HCT116 (cell line): ENCODE measurements at regions not wholly inside any gene's neighbourhood (a gene's known extent, or its start where the extent isn't known, plus 50 kb on each side); places are given as distances from the start of the nearest gene placed in this dataset.

ENCODE experiments used
- ATAC-seq: fragments of 200-7000 bp; cut with Tn5 transposase; 2 replicates; pipeline ENCODE4 v1.9.1; 2020; ENCODE audit warnings: mild to moderate bottlenecking, moderate library complexity
- BruUV-seq: library from RNA; stranded (reverse); fragments of 400-500 nt; replicated peaks from 2 replicates; lab custom pipeline; 2021; lab: Mats Ljungman, UMichigan
- CTCF ChIA-PET: fragments of 300-600 bp; sonication (Branson Sonifier 250); formaldehyde crosslinking; loops from one replicate; lab custom pipeline; 2021; ENCODE audit warnings: antibody characterized with exemption; lab: Charles Lee
- POLR2A ChIA-PET: fragments of 300-600, 350-600 bp; sonication (Branson Sonifier 250); formaldehyde crosslinking; loops from one replicate; lab custom pipeline; 2021; ENCODE audit warnings: antibody characterized with exemption; lab: Charles Lee
- RAD21 ChIA-PET, 2 experiments: fragments of 300-600 bp; sonication (Branson Sonifier 250); formaldehyde crosslinking; loops; one replicate each; lab custom pipeline; 2023; ENCODE audit warnings: low total read pairs in 2 of 2; ENCODE audit not compliant: uncharacterized antibody in 2 of 2, unreplicated experiment in 2 of 2, low non-redundant PET in 1 of 2; lab: Charles Lee
- DNase-seq: peaks from one replicate; pipeline ENCODE4 v3.0.0-alpha.2; 2010; ENCODE audit warnings: low read depth, low spot score
- H2AFZ ChIP-seq: fragments of 200-600 bp; shearing (Covaris generic), sonication (generic); 2 replicates; pipeline ENCODE4 v1.6.1; 2017; ENCODE audit warnings: low read depth, mixed run types, mixed read lengths, antibody characterized with exemption, low read length; ENCODE audit not compliant: poor library complexity, severe bottlenecking
- H3K27ac ChIP-seq: 2 replicates; pipeline ENCODE4 v1.5.1; 2012; ENCODE audit warnings: low read depth, low read length
- H3K27me3 ChIP-seq: fragments of 200-600 bp; sonication (generic); 2 replicates; pipeline ENCODE4 v1.6.1; 2016; ENCODE audit warnings: mixed run types, low read length, mixed read lengths; ENCODE audit not compliant: insufficient read depth
- H3K36me3 ChIP-seq, 2 experiments: fragments of 200-500 bp in 1 of 2; fragments of 200-600 bp in 1 of 2; sonication (Bioruptor generic) in 1 of 2; sonication (generic) in 1 of 2; 2 replicates each; pipeline versions ENCODE4 v1.5.1 to v1.6.1; 2014 to 2016; ENCODE audit warnings: low read length in 2 of 2, inconsistent platforms in 1 of 2, mixed read lengths in 1 of 2, mixed run types in 1 of 2; ENCODE audit not compliant: insufficient read depth in 2 of 2, control insufficient read depth in 1 of 2
- H3K4me1 ChIP-seq, 2 experiments: fragments of 200-600 bp in 1 of 2; sonication (generic) in 1 of 2; 2 replicates each; pipeline versions ENCODE4 v1.5.1 to v1.6.1; 2012 to 2017; ENCODE audit warnings: low read length in 2 of 2, inconsistent platforms in 1 of 2, mild to moderate bottlenecking in 1 of 2, mixed read lengths in 1 of 2, mixed run types in 1 of 2, moderate library complexity in 1 of 2; ENCODE audit not compliant: insufficient read depth in 2 of 2, control insufficient read depth in 1 of 2
- H3K4me2 ChIP-seq: fragments of 200-600 bp; sonication (generic); 2 replicates; pipeline ENCODE4 v1.6.1; 2017; ENCODE audit warnings: mixed run types, low read length, mixed read lengths
- H3K4me3 ChIP-seq, 2 experiments: fragments of 200-600 bp in 1 of 2; sonication (generic) in 1 of 2; replicated peaks in 1 of 2; 2 replicates each; pipeline ENCODE4 v1.5.1; 2011 to 2016; ENCODE audit warnings: low read length in 2 of 2, control low read depth in 1 of 2, low read depth in 1 of 2, mild to moderate bottlenecking in 1 of 2, mixed read lengths in 1 of 2, mixed run types in 1 of 2
- H3K79me2 ChIP-seq: fragments of 200-600 bp; sonication (generic); 2 replicates; pipeline ENCODE4 v1.6.1; 2017; ENCODE audit warnings: mild to moderate bottlenecking, mixed run types, low read length, moderate library complexity, mixed read lengths; ENCODE audit not compliant: insufficient read depth
- H3K9ac ChIP-seq: fragments of 200-600 bp; sonication (generic); 2 replicates; pipeline ENCODE4 v1.6.1; 2016; ENCODE audit warnings: low read length, mixed read lengths
- H3K9me2 ChIP-seq: fragments of 200-600 bp; sonication (generic), shearing (Covaris generic); 2 replicates; pipeline ENCODE4 v1.6.1; 2017; ENCODE audit warnings: mixed run types, mild to moderate bottlenecking, moderate library complexity; ENCODE audit not compliant: insufficient read depth
- H3K9me3 ChIP-seq, 2 experiments: fragments of 200-500 bp in 1 of 2; fragments of 200-600 bp in 1 of 2; sonication (Bioruptor generic) in 1 of 2; sonication (generic) in 1 of 2; 2 replicates each; pipeline ENCODE4 v1.6.1; 2014 to 2017; ENCODE audit warnings: low read length in 2 of 2, mixed read lengths in 2 of 2, inconsistent platforms in 1 of 2, low read depth in 1 of 2, mild to moderate bottlenecking in 1 of 2, mixed run types in 1 of 2, moderate library complexity in 1 of 2; ENCODE audit not compliant: control insufficient read depth in 1 of 2, insufficient read depth in 1 of 2
- H4K20me1 ChIP-seq: fragments of 200-600 bp; sonication (generic), shearing (Covaris generic); 2 replicates; pipeline ENCODE4 v1.6.1; 2017; ENCODE audit warnings: mixed run types, mild to moderate bottlenecking, moderate library complexity; ENCODE audit not compliant: insufficient read depth
- EZH2phosphoT487 ChIP-seq: fragments of 200-600 bp; IDR thresholded peaks from 2 replicates; pipeline ENCODE4 v1.6.1; 2018; ENCODE audit warnings: antibody characterized with exemption, borderline replicate concordance
- JUND ChIP-seq: IDR thresholded peaks from 2 replicates; pipeline ENCODE4 v1.6.1; 2012
- POLR2A ChIP-seq: IDR thresholded peaks from 2 replicates; pipeline ENCODE4 v1.7.0; 2011; ENCODE audit warnings: borderline replicate concordance; ENCODE audit not compliant: insufficient read depth, insufficient read length; ENCODE audit errors: extremely low read depth
- SIN3A ChIP-seq: IDR thresholded peaks from 2 replicates; pipeline ENCODE4 v1.6.1; 2012; ENCODE audit warnings: low read depth
- SRF ChIP-seq: IDR thresholded peaks from 2 replicates; pipeline ENCODE4 v1.6.1; 2012; ENCODE audit warnings: low read depth
- YY1 ChIP-seq: IDR thresholded peaks from 2 replicates; pipeline ENCODE4 v1.6.1; 2011; ENCODE audit warnings: low read length, low read depth, moderate library complexity, mild to moderate bottlenecking; ENCODE audit not compliant: insufficient replicate concordance; ENCODE audit errors: extremely low read depth
- ZFX ChIP-seq: fragments of 450-650 bp; IDR thresholded peaks from 2 replicates; pipeline ENCODE4 v1.6.1; 2017
- ZNF274 ChIP-seq: fragments of 200-500 bp; sonication (Bioruptor generic); IDR thresholded peaks from 2 replicates; pipeline ENCODE4 v1.6.1; 2014; ENCODE audit warnings: mild to moderate bottlenecking, low read depth, low read length, inconsistent platforms
- intact Hi-C: fragments of 100-400 bp; cut with micrococcal nuclease; formaldehyde crosslinking; loops from 2 replicates; pipeline ENCODE4 v1.10.0; 2022
- TF ChIP-seq, protein P1 (sequence below), 3 experiments: fragments of 200-600 bp in 1 of 3; sonication (generic) in 1 of 3; IDR thresholded peaks in 2 of 3; conservative IDR thresholded peaks in 1 of 3; 2 replicates each; pipeline ENCODE4 v1.5.1; 2012 to 2017; ENCODE audit warnings: low read depth in 2 of 3, low read length in 2 of 3, antibody characterized with exemption in 1 of 3, borderline replicate concordance in 1 of 3, control low read depth in 1 of 3, mild to moderate bottlenecking in 1 of 3, mixed read lengths in 1 of 3, mixed run types in 1 of 3, moderate library complexity in 1 of 3; ENCODE audit not compliant: insufficient read depth in 1 of 3
- TF ChIP-seq, protein P2 (sequence below): IDR thresholded peaks from 2 replicates; pipeline ENCODE4 v1.6.1; 2012
- TF ChIP-seq, protein P3 (sequence below): IDR thresholded peaks from 2 replicates; pipeline ENCODE4 v1.6.1; 2011; ENCODE audit warnings: mild to moderate bottlenecking, low read length, moderate library complexity; ENCODE audit not compliant: insufficient replicate concordance; ENCODE audit errors: extremely low read depth
- TF ChIP-seq, protein P4 (sequence below): IDR thresholded peaks from 2 replicates; pipeline ENCODE4 v1.6.1; 2012; ENCODE audit warnings: low read depth

DNA sequence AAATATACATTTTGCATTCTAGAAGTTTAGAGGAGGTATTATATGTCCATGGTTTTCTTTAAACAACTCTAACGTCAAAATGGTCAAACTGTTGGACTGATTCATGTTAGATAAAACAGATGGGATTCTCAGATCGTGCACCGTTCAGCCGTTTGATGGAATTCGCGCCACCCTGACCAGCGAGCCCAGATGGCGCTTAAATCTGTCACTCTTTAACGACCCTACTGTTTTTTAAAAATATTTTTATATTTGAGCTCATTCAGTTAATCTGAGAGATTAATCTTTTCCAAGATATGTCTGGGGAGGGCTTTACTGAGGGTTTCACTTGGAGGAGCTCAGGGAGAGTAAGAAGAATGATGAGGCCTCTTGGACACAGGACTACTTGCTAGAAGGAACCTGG is 164.4 kb downstream of the TM9SF2 start:
- H3K79me2 ChIP-seq = no peaks in the 10 kb centered on the region
- no peaks in the 10 kb centered on the region for H4K20me1 ChIP-seq

More for the DNA sequence above, 164.4 kb downstream of the TM9SF2 start:
- ChIA-PET RAD21 (no interaction called here), CTCF (no interaction called here), POLR2A (no interaction called here)
- intact Hi-C loops = no loop called here
- Histone ChIP-seq H3K27ac (no peak overlapping the region), H3K4me1 (peaks cover 0 to 11% of the 10 kb centered on the region in 2 experiments; a peak in 2 of 4 replicates), H3K9ac (no peak overlapping the region), H3K4me3 (no peak overlapping the region), H3K9me3 (no peaks in the 10 kb centered on the region), H2AFZ (no peak overlapping the region), H3K36me3 (no peaks in the 10 kb centered on the region), H3K4me2 (peak overlapping the region; percentile 27; the same call in 1 of the 2 replicates), H3K27me3 (no peaks in the 10 kb centered on the region), H3K9me2 (no peaks in the 10 kb centered on the region)
- no TSS peak for BruUV-seq
- TF ChIP-seq SRF (no peak), ZNF274 (no peak), YY1 (no peak), POLR2A (no peak), EZH2phosphoT487 (no peak), ZFX (no peak), JUND (no peak), SIN3A (no peak)
- TF ChIP-seq, protein P1, sequence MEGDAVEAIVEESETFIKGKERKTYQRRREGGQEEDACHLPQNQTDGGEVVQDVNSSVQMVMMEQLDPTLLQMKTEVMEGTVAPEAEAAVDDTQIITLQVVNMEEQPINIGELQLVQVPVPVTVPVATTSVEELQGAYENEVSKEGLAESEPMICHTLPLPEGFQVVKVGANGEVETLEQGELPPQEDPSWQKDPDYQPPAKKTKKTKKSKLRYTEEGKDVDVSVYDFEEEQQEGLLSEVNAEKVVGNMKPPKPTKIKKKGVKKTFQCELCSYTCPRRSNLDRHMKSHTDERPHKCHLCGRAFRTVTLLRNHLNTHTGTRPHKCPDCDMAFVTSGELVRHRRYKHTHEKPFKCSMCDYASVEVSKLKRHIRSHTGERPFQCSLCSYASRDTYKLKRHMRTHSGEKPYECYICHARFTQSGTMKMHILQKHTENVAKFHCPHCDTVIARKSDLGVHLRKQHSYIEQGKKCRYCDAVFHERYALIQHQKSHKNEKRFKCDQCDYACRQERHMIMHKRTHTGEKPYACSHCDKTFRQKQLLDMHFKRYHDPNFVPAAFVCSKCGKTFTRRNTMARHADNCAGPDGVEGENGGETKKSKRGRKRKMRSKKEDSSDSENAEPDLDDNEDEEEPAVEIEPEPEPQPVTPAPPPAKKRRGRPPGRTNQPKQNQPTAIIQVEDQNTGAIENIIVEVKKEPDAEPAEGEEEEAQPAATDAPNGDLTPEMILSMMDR (IDR thresholded peaks at IDR 0.05 in 2 of 3, conservative IDR thresholded peaks at IDR 0.05 in 1 of 3; ENCODE audit: borderline replicate concordance in 1 of 3, insufficient read depth in 1 of 3, low read depth in 2 of 3, low read length in 2 of 3) = no peak
- TF ChIP-seq, protein P2, sequence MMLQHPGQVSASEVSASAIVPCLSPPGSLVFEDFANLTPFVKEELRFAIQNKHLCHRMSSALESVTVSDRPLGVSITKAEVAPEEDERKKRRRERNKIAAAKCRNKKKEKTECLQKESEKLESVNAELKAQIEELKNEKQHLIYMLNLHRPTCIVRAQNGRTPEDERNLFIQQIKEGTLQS = no peak
- TF ChIP-seq, protein P3, sequence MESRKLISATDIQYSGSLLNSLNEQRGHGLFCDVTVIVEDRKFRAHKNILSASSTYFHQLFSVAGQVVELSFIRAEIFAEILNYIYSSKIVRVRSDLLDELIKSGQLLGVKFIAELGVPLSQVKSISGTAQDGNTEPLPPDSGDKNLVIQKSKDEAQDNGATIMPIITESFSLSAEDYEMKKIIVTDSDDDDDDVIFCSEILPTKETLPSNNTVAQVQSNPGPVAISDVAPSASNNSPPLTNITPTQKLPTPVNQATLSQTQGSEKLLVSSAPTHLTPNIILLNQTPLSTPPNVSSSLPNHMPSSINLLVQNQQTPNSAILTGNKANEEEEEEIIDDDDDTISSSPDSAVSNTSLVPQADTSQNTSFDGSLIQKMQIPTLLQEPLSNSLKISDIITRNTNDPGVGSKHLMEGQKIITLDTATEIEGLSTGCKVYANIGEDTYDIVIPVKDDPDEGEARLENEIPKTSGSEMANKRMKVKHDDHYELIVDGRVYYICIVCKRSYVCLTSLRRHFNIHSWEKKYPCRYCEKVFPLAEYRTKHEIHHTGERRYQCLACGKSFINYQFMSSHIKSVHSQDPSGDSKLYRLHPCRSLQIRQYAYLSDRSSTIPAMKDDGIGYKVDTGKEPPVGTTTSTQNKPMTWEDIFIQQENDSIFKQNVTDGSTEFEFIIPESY = no peak
- TF ChIP-seq, protein P4, sequence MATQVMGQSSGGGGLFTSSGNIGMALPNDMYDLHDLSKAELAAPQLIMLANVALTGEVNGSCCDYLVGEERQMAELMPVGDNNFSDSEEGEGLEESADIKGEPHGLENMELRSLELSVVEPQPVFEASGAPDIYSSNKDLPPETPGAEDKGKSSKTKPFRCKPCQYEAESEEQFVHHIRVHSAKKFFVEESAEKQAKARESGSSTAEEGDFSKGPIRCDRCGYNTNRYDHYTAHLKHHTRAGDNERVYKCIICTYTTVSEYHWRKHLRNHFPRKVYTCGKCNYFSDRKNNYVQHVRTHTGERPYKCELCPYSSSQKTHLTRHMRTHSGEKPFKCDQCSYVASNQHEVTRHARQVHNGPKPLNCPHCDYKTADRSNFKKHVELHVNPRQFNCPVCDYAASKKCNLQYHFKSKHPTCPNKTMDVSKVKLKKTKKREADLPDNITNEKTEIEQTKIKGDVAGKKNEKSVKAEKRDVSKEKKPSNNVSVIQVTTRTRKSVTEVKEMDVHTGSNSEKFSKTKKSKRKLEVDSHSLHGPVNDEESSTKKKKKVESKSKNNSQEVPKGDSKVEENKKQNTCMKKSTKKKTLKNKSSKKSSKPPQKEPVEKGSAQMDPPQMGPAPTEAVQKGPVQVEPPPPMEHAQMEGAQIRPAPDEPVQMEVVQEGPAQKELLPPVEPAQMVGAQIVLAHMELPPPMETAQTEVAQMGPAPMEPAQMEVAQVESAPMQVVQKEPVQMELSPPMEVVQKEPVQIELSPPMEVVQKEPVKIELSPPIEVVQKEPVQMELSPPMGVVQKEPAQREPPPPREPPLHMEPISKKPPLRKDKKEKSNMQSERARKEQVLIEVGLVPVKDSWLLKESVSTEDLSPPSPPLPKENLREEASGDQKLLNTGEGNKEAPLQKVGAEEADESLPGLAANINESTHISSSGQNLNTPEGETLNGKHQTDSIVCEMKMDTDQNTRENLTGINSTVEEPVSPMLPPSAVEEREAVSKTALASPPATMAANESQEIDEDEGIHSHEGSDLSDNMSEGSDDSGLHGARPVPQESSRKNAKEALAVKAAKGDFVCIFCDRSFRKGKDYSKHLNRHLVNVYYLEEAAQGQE = no peak
- ATAC-seq (no peak), DNase-seq (no peak)
